GM21576 (cell line): ENCODE measurements at regions not wholly inside any gene's neighbourhood (a gene's known extent, or its start where the extent isn't known, plus 50 kb on each side); places are given as distances from the start of the nearest gene placed in this dataset.
A peak's percentile ranks its signal among the peaks of the same experiment; 100 is the strongest.
"Not testable (repeated sequence)": the region's sequence is repeated elsewhere in the genome, so short reads cannot be mapped to it uniquely, and the experiment has no call there.

ENCODE experiments used
- ATAC-seq: cut with Tn5 transposase; IDR thresholded peaks from one replicate; pipeline ENCODE4 v1.9.1; 2021; ENCODE audit warnings: mild to moderate bottlenecking, moderate library complexity; ENCODE audit not compliant: unreplicated experiment

GRCh38 chr2:40680547-40680946 lies 228.7 kb upstream of the SLC8A1 start:
- ATAC-seq = peak; percentile 79

GRCh38 chr2:40690036-40690435 lies 238.1 kb upstream of the SLC8A1 start:
- no peak for ATAC-seq

GRCh38 chr2:40690525-40690924 lies 238.6 kb upstream of the SLC8A1 start:
- no peak for ATAC-seq

- no peak for ATAC-seq
Measured at GRCh38 chr2:40700231-40700954, 248.5 kb upstream of the SLC8A1 start.

- ATAC-seq = not testable (repeated sequence)
Measured at GRCh38 chr2:40712197-40712894, 260.5 kb upstream of the SLC8A1 start.

- no peak for ATAC-seq
Measured at GRCh38 chr2:40716879-40717278, 265.0 kb upstream of the SLC8A1 start.

- no peak for ATAC-seq
Measured at GRCh38 chr2:40719414-40719813, 267.5 kb upstream of the SLC8A1 start.

- no peak for ATAC-seq
Measured at GRCh38 chr2:40721595-40721994, 269.7 kb upstream of the SLC8A1 start.

GRCh38 chr2:40723194-40723593 lies 271.3 kb upstream of the SLC8A1 start:
- ATAC-seq = no peak

- ATAC-seq = no peak
Measured at GRCh38 chr2:40725040-40725439, 273.1 kb upstream of the SLC8A1 start.

- ATAC-seq = no peak
Measured at GRCh38 chr2:40725950-40726349, 274.1 kb upstream of the SLC8A1 start.

- ATAC-seq = no peak
Measured at GRCh38 chr2:40734797-40735196, 282.9 kb upstream of the SLC8A1 start.

- no peak for ATAC-seq
Measured at GRCh38 chr2:40737180-40737579, 285.3 kb upstream of the SLC8A1 start.

- ATAC-seq = no peak
Measured at GRCh38 chr2:40740419-40740818, 288.5 kb upstream of the SLC8A1 start.

- no peak for ATAC-seq
Measured at GRCh38 chr2:40741532-40741931, 289.6 kb upstream of the SLC8A1 start.

- no peak for ATAC-seq
Measured at GRCh38 chr2:40746191-40746590, 294.3 kb upstream of the SLC8A1 start.

- ATAC-seq = no peak
Measured at GRCh38 chr2:40751981-40752380, 300.1 kb upstream of the SLC8A1 start.

- ATAC-seq = no peak
Measured at GRCh38 chr2:40752796-40753195, 300.9 kb upstream of the SLC8A1 start.

GRCh38 chr2:40754912-40755311 lies 303.0 kb upstream of the SLC8A1 start:
- ATAC-seq = no peak

GRCh38 chr2:40758401-40759155 lies 306.7 kb upstream of the SLC8A1 start:
- ATAC-seq = no peak

- ATAC-seq = peak; percentile 71
Measured at GRCh38 chr2:40760071-40760666, 308.3 kb upstream of the SLC8A1 start.
